ENCODE measurements at regions not wholly inside any gene's neighbourhood (a gene's known extent, or its start where the extent isn't known, plus 50 kb on each side); places are given as distances from the start of the nearest gene placed in this dataset.
"Not testable (repeated sequence)": the region's sequence is repeated elsewhere in the genome, so short reads cannot be mapped to it uniquely, and the experiment has no call there.

- no peak for DNase-seq (ENCODE audit: low read depth, low spot score)
These were observed 55.1 kb downstream of the TTC6 start for GRCh38 chr14:37650356-37651037.

- DNase-seq (ENCODE audit: low read depth, low spot score) = no peak
These were observed 56.6 kb downstream of the TTC6 start for GRCh38 chr14:37652042-37652441.

DNA sequence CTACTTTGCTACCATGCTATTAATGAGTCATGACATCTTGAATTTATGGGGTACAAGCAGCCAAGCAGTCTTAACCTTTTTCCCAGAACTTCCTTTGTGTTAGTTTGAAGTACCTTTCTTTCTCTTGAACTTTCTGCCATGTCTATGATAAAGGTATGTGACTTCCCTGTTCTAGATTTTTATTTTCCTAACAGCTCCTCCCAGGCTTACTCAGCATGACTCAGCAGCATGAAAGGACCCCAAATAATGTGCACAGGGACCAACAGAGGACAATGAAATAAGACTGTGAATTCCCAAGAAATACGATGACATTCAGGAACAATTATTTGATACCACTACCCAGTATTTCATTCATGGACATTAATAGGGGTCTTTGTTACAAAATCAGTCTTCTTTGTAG, 60.0 kb downstream of the TTC6 start:
- DNase-seq (ENCODE audit: low read depth, low spot score) = no peak

GRCh38 chr14:37658156-37658555, 62.7 kb downstream of the TTC6 start:
- no peak for DNase-seq (ENCODE audit: low read depth, low spot score)

DNA sequence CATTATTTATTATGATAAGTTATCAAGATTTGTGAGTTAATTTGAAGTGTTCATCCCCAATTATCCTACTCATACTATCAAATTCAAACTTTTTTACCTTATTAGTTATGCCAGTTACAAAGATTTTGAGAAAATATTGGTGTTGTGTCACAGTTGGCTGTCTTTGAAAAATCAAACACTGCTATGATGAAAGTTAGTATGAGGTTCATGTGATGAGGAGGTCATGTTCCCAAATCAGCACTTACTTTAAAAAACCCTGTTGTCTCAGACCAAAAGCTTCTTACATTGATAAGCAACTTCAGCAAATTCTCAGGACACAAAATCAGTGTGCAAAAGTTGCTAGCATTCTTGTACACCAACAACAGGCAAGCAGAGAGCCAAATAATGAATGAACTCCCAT, 68.1 kb downstream of the TTC6 start:
- DNase-seq (ENCODE audit: low read depth, low spot score) = no peak

- DNase-seq (ENCODE audit: low read depth, low spot score) = no peak
These were observed 70.0 kb downstream of the TTC6 start for GRCh38 chr14:37665479-37665878.

- DNase-seq (ENCODE audit: low read depth, low spot score) = no peak
These were observed 70.5 kb downstream of the TTC6 start for GRCh38 chr14:37665951-37666350.

- DNase-seq (ENCODE audit: low read depth, low spot score) = no peak
These were observed 73.2 kb downstream of the TTC6 start for GRCh38 chr14:37668646-37669045.

- DNase-seq (ENCODE audit: low read depth, low spot score) = no peak
These were observed 73.8 kb downstream of the TTC6 start for GRCh38 chr14:37669242-37669641.

DNA sequence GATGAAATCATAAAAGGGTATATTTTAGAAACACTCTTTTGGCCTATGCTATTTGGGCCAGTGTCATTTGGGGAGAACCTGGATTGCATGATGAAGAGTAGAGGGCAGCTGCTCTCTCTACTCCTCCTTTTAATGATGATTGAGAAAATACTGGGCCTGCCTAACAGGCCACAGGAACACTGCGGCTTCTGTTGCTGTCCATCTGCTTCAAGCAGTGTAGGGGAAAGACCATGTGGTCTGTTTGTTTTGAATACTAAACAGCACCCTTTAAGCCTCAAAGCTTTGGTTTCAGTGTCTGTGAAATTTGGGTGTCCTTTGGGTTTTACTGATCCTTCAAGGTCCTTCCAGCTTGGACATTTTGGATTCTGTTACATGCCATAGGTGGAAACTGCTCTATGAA, 78.0 kb downstream of the TTC6 start:
- DNase-seq (ENCODE audit: low read depth, low spot score) = no peak

DNA sequence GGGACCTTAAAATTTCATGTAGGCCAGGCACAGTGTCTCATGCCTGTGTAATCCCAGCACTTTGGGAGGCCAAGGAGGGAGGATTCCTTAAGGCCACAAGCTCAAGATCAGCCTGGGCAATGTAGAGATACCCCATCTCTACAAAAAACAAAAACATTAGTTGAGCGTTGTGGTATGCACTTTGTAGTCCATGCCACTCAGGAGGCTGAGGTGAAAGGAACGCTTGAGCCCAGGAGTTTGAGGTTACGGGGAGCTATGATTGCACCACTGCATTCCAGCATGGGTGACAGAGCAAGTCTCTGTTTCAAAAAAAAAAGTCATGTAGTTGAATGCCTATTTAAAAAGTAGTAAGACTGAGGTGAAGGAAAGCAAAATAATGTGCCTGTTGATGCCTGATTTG, 83.5 kb downstream of the TTC6 start:
- DNase-seq (ENCODE audit: low read depth, low spot score) = no peak

DNA sequence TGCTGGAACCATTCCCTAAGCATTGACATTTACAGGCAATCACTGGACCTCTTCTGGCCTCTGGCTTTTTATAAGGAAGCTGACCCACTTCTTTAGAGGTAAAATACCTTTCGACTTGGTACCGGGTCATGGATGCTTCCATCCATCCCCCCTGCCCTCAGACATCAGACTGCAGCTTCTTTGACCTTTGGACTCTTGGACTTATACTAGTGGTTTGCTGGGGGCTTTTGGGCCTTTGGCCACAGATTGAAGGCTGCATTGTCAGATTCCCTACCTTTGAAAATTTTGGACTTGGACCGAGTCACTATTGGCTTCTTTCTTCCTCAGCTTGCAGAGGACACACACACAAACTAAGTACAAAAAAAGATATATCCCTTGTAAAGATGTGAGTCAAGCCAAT, 86.1 kb downstream of the TTC6 start:
- no peak for DNase-seq (ENCODE audit: low read depth, low spot score)

GRCh38 chr14:37692680-37693079, 97.3 kb downstream of the TTC6 start:
- not testable (repeated sequence) for DNase-seq (ENCODE audit: low read depth, low spot score)

- DNase-seq (ENCODE audit: low read depth, low spot score) = not testable (repeated sequence)
These were observed 98.0 kb downstream of the TTC6 start for GRCh38 chr14:37693420-37693819.

DNA sequence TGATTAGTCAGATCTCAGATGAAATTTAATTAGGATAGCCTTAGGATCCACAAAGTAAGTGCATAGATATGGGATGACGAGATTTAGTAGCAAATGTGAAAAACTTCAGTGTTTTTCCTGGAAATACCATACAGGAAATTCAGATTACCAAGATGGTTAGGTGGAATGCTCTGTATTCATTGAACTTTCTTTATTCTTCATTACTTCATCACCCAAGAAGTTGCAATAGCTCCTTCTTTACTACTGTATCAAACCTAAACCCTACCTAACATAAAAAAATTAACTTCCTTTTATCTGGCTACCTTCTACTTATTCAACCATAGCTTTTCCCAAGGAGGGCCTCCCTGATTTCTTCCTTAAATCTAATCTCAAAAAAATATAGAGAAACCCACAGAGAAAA, 100.4 kb downstream of the TTC6 start:
- DNase-seq (ENCODE audit: low read depth, low spot score) = no peak

- DNase-seq (ENCODE audit: low read depth, low spot score) = no peak
These were observed 102.2 kb downstream of the TTC6 start for GRCh38 chr14:37697489-37698121.

- DNase-seq (ENCODE audit: low read depth, low spot score) = no peak
These were observed 103.7 kb downstream of the TTC6 start for GRCh38 chr14:37698840-37699777.

DNA sequence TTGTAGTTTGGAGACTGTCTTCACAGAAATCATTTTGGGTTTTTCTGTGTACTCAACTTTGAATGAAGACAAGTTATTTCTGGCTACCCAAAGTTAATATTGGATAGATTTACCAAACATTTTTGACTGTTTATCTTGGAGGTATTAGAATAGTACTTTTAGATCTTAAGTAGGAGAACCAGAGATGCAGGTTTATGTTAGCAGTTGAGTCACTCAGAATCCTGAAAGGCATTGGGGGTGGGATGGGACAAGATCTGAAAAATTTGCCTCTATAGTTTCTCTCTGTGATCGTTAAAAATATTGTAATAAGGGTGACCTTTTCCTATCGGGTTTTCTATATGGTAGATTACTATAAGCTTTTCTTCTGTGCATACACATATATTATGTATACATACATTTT, 112.3 kb downstream of the TTC6 start:
- DNase-seq (ENCODE audit: low read depth, low spot score) = no peak

DNA sequence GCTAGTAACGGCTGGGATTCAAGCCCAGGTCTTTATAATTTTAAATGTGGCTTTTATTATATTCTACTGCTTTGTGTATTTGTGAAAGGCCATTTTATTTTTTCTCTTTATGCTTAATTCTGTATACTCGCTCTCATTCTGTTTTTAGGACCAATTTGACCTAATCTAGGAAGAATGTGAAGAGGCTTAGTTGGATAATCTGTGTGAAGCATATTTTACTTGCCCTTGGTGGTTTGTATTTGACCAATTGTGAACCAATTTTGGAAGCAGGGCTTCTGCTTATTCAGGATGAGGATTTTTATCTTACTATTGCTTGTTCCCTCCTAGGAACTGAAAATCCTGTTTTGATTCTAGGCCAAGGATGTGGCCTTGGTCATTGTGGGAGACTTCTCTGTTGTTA, 113.1 kb downstream of the TTC6 start:
- DNase-seq (ENCODE audit: low read depth, low spot score) = no peak

DNA sequence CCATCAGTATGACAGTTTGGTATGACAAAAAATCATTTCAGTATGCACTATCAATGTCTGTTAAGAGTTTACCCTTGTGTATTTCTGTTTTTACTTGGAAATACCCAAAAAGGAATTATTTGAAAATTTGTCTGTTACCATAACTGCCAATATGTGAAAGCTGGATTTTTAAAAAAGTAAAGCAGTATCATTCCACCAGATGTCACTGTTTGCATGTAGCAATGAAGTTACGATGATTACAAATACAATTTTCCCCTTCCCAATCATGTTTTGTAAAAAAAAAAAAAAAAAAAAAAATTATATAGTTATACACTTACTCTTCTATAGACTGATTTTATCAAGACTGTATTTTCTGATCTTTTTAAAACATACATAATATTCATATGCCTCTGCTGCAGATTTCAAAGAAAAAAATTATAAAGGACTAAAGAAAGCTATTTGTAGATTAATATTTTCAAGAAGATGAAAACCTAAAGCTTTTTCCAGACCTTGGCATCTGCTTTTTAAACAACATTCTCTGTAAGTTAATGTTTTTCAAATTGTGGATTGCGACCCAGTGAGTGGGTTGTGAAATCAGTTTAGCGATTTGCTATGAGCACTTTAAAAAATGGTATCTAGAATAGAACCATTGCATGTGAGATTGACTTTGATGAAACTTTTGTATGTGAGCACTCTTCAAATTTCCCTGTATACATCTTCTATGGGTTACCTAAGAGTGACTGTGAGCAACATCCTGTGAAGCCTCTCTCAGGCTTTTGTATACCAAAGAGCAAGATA, 114.2 kb downstream of the TTC6 start:
- DNase-seq (ENCODE audit: low read depth, low spot score) = no peak

DNA sequence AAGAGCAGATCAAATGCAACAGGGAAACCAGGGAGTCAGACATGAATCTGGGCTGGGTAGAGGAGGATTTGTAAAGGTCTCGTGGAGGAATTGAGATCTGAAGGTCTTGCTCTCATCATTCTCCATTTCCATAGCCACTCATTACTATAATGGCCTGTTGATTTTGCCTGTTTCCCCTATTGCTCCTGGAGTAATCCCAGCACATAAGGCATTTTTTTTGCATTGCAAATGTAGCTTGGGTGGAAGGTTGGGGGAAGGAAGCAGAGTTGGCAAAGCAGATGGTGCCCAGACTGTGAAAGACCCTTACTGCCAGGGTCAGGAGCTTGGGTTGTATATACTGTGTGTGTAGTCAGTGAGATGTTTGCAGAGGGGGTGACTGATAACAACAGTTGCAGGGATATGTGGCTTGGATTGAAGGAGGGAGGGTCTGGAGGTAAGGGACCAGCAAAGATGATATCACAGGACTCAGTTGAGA, 116.0 kb downstream of the TTC6 start:
- no peak for DNase-seq (ENCODE audit: low read depth, low spot score)
